SK-N-SH (cell line): ENCODE measurements at regions not wholly inside any gene's neighbourhood (a gene's known extent, or its start where the extent isn't known, plus 50 kb on each side); places are given as distances from the start of the nearest gene placed in this dataset.
A peak's percentile ranks its signal among the peaks of the same experiment; 100 is the strongest.

Experiments used
- CTCF ChIA-PET: fragments of 300-600, 350-600 bp; formaldehyde crosslinking; extraction: SDS; loops from one replicate; lab custom pipeline; 2021; lab: Yijun Ruan, JAX
- POLR2A ChIA-PET: fragments of 350-600 bp; sonication (Branson Sonifier 250); formaldehyde crosslinking; extraction: SDS; loops from one replicate; lab custom pipeline; 2020; ENCODE audit warnings: antibody characterized with exemption, inconsistent platforms; lab: Yijun Ruan, JAX
- DNase-seq: peaks from one replicate; pipeline ENCODE4 v3.0.0; 2012
- H2AFZ ChIP-seq: fragments of 200-600 bp; sonication (generic); 2 replicates; pipeline ENCODE4 v1.8.1; 2016; ENCODE audit warnings: antibody characterized with exemption, mild to moderate bottlenecking, low read depth
- H3F3A ChIP-seq: fragments of 200-600 bp; sonication (generic); replicated peaks from 2 replicates; pipeline ENCODE3; 2016; ENCODE audit warnings: antibody characterized with exemption, mild to moderate bottlenecking; ENCODE audit not compliant: insufficient read depth
- H3K27ac ChIP-seq, 2 experiments: fragments of 200-500 bp in 1 of 2; fragments of 200-600 bp in 1 of 2; sonication (Bioruptor generic) in 1 of 2; sonication (generic), shearing (Covaris generic) in 1 of 2; 2 replicates each; pipeline versions ENCODE4 v1.5.1 to v1.6.1; 2014 to 2016; ENCODE audit warnings: low read depth in 2 of 2, inconsistent platforms in 1 of 2, low read length in 1 of 2, mild to moderate bottlenecking in 1 of 2, mixed read lengths in 1 of 2
- H3K27me3 ChIP-seq: fragments of 200-600 bp; sonication (generic), shearing (Covaris generic); 2 replicates; pipeline ENCODE4 v1.6.1; 2016; ENCODE audit warnings: mixed run types; ENCODE audit not compliant: insufficient read depth
- H3K36me3 ChIP-seq, 2 experiments: fragments of 200-500 bp in 1 of 2; fragments of 200-600 bp in 1 of 2; sonication (Bioruptor generic) in 1 of 2; sonication (generic) in 1 of 2; replicated peaks in 1 of 2; 2 replicates each; pipeline versions ENCODE3 to v1.5.1; 2014 to 2016; ENCODE audit warnings: low read length in 1 of 2, mild to moderate bottlenecking in 1 of 2; ENCODE audit not compliant: insufficient read depth in 2 of 2, control insufficient read depth in 1 of 2
- H3K4me1 ChIP-seq, 2 experiments: fragments of 200-500 bp in 1 of 2; fragments of 200-600 bp in 1 of 2; sonication (Bioruptor generic) in 1 of 2; sonication (generic), shearing (Covaris generic) in 1 of 2; 2 replicates each; pipeline versions ENCODE4 v1.5.1 to v1.6.1; 2014 to 2016; ENCODE audit warnings: low read depth in 1 of 2, low read length in 1 of 2, mixed run types in 1 of 2; ENCODE audit not compliant: insufficient read depth in 2 of 2, control insufficient read depth in 1 of 2
- H3K4me2 ChIP-seq: fragments of 200-600 bp; sonication (generic), shearing (Covaris generic); 2 replicates; pipeline ENCODE4 v1.6.1; 2017; ENCODE audit warnings: mixed run types
- H3K4me3 ChIP-seq, 2 experiments: fragments of 200-500 bp in 1 of 2; fragments of 200-600 bp in 1 of 2; sonication (Bioruptor generic) in 1 of 2; sonication (generic), shearing (Covaris generic) in 1 of 2; 2 replicates each; pipeline versions ENCODE4 v1.5.1 to v1.8.1; 2014 to 2016; ENCODE audit warnings: low read depth in 2 of 2, inconsistent platforms in 1 of 2, low read length in 1 of 2, mild to moderate bottlenecking in 1 of 2, mixed read lengths in 1 of 2, moderate library complexity in 1 of 2
- H3K79me2 ChIP-seq: fragments of 200-600 bp; sonication (generic); 2 replicates; pipeline ENCODE4 v1.8.1; 2017; ENCODE audit warnings: mild to moderate bottlenecking; ENCODE audit not compliant: insufficient read depth
- H3K9ac ChIP-seq: fragments of 200-600 bp; sonication (generic); 2 replicates; pipeline ENCODE4 v1.6.1; 2017; ENCODE audit warnings: mixed run types
- H3K9me2 ChIP-seq: fragments of 200-600 bp; sonication (generic); 2 replicates; pipeline ENCODE4 v1.6.1; 2017; ENCODE audit warnings: mixed run types
- H3K9me3 ChIP-seq: fragments of 200-600 bp; sonication (generic); 2 replicates; pipeline ENCODE4 v1.6.1; 2017; ENCODE audit warnings: mixed run types, mild to moderate bottlenecking, moderate library complexity
- H4K20me1 ChIP-seq: fragments of 200-600 bp; sonication (generic); 2 replicates; pipeline ENCODE4 v1.6.1; 2017; ENCODE audit warnings: mild to moderate bottlenecking, mixed run types; ENCODE audit not compliant: insufficient read depth
- CHD2 ChIP-seq: fragments of 150-350 bp; IDR thresholded peaks from 2 replicates; pipeline ENCODE4 v1.6.1; 2018; ENCODE audit warnings: low read length; ENCODE audit not compliant: partially characterized antibody
- EP300 ChIP-seq, 2 experiments: IDR thresholded peaks; 2 replicates each; pipeline versions ENCODE4 v1.4.0 to v1.6.1; 2012; ENCODE audit warnings: borderline replicate concordance in 1 of 2, low read depth in 1 of 2, low read length in 1 of 2
- GATA2 ChIP-seq: sonication (generic); formaldehyde crosslinking; IDR thresholded peaks from 2 replicates; pipeline ENCODE4 v1.5.0; 2020; ENCODE audit warnings: mild to moderate bottlenecking, missing genetic modification reagents
- RXRA ChIP-seq: IDR thresholded peaks from 2 replicates; pipeline ENCODE4 v1.4.0; 2012; ENCODE audit warnings: low read depth, mild to moderate bottlenecking, borderline replicate concordance
- SMC3 ChIP-seq: IDR thresholded peaks from 2 replicates; pipeline ENCODE4 v1.6.1; 2012; ENCODE audit warnings: low read depth, low read length, improper control_type of control experiment
- YY1 ChIP-seq: IDR thresholded peaks from 2 replicates; pipeline ENCODE4 v1.4.0; 2012; ENCODE audit warnings: low read depth, mild to moderate bottlenecking
- WGBS: methylation state at CpG from one replicate; pipeline ENCODE4 v1.1.6; 2017; ENCODE audit warnings: low lambda C conversion rate; 5-methylcytosine and 5-hydroxymethylcytosine counted together

GRCh38 chr4:156556336-156556735, 415.3 kb downstream of the PDGFC start:
- TF ChIP-seq EP300 (IDR thresholded peaks at IDR 0.05; ENCODE audit: borderline replicate concordance in 1 of 2, low read depth in 1 of 2, low read length in 1 of 2) (0 out of 4 replicates have a peak, but pooled peaks of 1 of the 2 experiments have one; percentile 15), SMC3 (no peak)
- no peak overlapping the region for H2AFZ ChIP-seq
- no peaks in the 10 kb centered on the region for H3K79me2 ChIP-seq
- no peaks in the 10 kb centered on the region for H4K20me1 ChIP-seq
- H3K9me3 ChIP-seq, result no peaks in the 10 kb centered on the region; the same call in 1 of the 2 replicates
- 41% methylated on average over 1 of the region's 1 CpG for WGBS
- no peak overlapping the region for H3K9ac ChIP-seq
- H3K4me1 ChIP-seq, result peaks cover 0 to 7% of the 10 kb centered on the region in 2 experiments; a peak in 2 of 4 replicates
- H3K36me3 ChIP-seq, result no peaks in the 10 kb centered on the region
- H3K4me3 ChIP-seq, result no peak overlapping the region
- POLR2A ChIA-PET, result no interaction called here
- H3K9me2 ChIP-seq, result no peaks in the 10 kb centered on the region
- H3K4me2 ChIP-seq, result no peak overlapping the region
- CTCF ChIA-PET, result no interaction called here
- no peak overlapping the region for H3K27ac ChIP-seq
- H3K27me3 ChIP-seq, result no peaks in the 10 kb centered on the region
- DNase-seq, result no peak
- peaks cover 5% of the 10 kb centered on the region for H3F3A ChIP-seq

GRCh38 chr4:156553659-156554058, 417.9 kb downstream of the PDGFC start:
- Histone ChIP-seq H3K79me2 (no peaks in the 10 kb centered on the region), H3K27ac (no peak overlapping the region), H3K4me2 (no peak overlapping the region), H3F3A (peaks cover 2% of the 10 kb centered on the region), H3K27me3 (no peaks in the 10 kb centered on the region), H3K9ac (no peak overlapping the region), H3K4me3 (no peak overlapping the region)
- no peak for DNase-seq
- CTCF ChIA-PET, result interaction anchor here (0.6 kb wide), 1 partner anchor 415 kb away, joined by 3 read pairs; no protein-coding TSS in a partner anchor
- POLR2A ChIA-PET, result no interaction called here
- TF ChIP-seq YY1 (no peak), CHD2 (no peak)
- TF ChIP-seq, all 33 proteins: peak for 0
- Histone ChIP-seq H3K36me3 (no peaks in the 10 kb centered on the region), H3K9me2 (no peaks in the 10 kb centered on the region), H4K20me1 (no peaks in the 10 kb centered on the region), H2AFZ (no peak overlapping the region), H3K4me1 (peaks cover 0 to 1% of the 10 kb centered on the region in 2 experiments; a peak in 3 of 4 replicates), H3K9me3 (no peaks in the 10 kb centered on the region)
- 72% methylated on average over 1 of the region's 1 CpG for WGBS

GRCh38 chr4:156547891-156548290, 423.7 kb downstream of the PDGFC start:
- Histone ChIP-seq H4K20me1 (no peaks in the 10 kb centered on the region), H3K4me1 (peaks cover 0 to 9% of the 10 kb centered on the region in 2 experiments; a peak in 3 of 4 replicates), H2AFZ (0 out of 2 replicates have a peak overlapping the region, but pooled peaks have one; percentile 35), H3K9ac (peak overlapping the region; percentile 22; the same call in 1 of the 2 replicates), H3K4me2 (peak overlapping the region; percentile 65; the same call in 1 of the 2 replicates), H3K4me3 (peak overlapping the region in 1 of 2 experiments; percentile 4; a peak in 1 of 4 replicates), H3K9me3 (no peaks in the 10 kb centered on the region), H3K9me2 (no peaks in the 10 kb centered on the region), H3K79me2 (no peaks in the 10 kb centered on the region), H3K36me3 (no peaks in the 10 kb centered on the region), H3F3A (peaks cover 28% of the 10 kb centered on the region), H3K27me3 (no peaks in the 10 kb centered on the region), H3K27ac (peak overlapping the region; percentile 81 to 92; a peak in 3 of 4 replicates)
- ChIA-PET POLR2A (no interaction called here), CTCF (no interaction called here)
- no peak for DNase-seq
- TF ChIP-seq EP300 (IDR thresholded peaks at IDR 0.05; ENCODE audit: borderline replicate concordance in 1 of 2, low read depth in 1 of 2, low read length in 1 of 2), result no peak
- no peak for TF ChIP-seq GATA2 (CRISPR knock-in tag)
- no peak; the same call in 1 of the 2 replicates for TF ChIP-seq RXRA
- no peak for TF ChIP-seq CHD2
- WGBS, result 5% methylated on average over 2 of the region's 2 CpGs
